Caco-2 (cell line): ENCODE measurements at regions not wholly inside any gene's neighbourhood (a gene's known extent, or its start where the extent isn't known, plus 50 kb on each side); places are given as distances from the start of the nearest gene placed in this dataset.

Source experiments
- BruUV-seq: library from RNA; stranded (reverse); fragments of 400-500 nt; replicated peaks from 2 replicates; lab custom pipeline; 2021; lab: Mats Ljungman, UMichigan
- CTCF ChIA-PET: fragments of 300-600 bp; sonication (Branson Sonifier 250); formaldehyde crosslinking; loops from one replicate; lab custom pipeline; 2022; ENCODE audit warnings: antibody characterized with exemption; lab: Charles Lee
- POLR2A ChIA-PET: fragments of 300-600 bp; sonication (Branson Sonifier 250); formaldehyde crosslinking; loops from one replicate; lab custom pipeline; 2022; ENCODE audit warnings: antibody characterized with exemption; lab: Charles Lee
- DNase-seq, 2 experiments: peaks; one replicate each; pipeline versions ENCODE4 v3.0.0 to v3.0.0-alpha.2; 2020 to 2022
- H3K27me3 ChIP-seq: replicated peaks from 2 replicates; pipeline ENCODE4 v1.6.0; 2011; ENCODE audit warnings: low read length; ENCODE audit not compliant: control insufficient read depth, insufficient read depth
- H3K36me3 ChIP-seq: 2 replicates; pipeline ENCODE4 v1.5.1; 2011; ENCODE audit warnings: low read length; ENCODE audit not compliant: control insufficient read depth, insufficient read depth
- H3K4me1 ChIP-seq: fragments of 250-450 bp; sonication (Bioruptor Pico); 2 replicates; pipeline ENCODE4 v1.5.1; 2020; ENCODE audit warnings: mild to moderate bottlenecking
- H3K4me3 ChIP-seq: 2 replicates; pipeline ENCODE4 v1.5.1; 2011; ENCODE audit warnings: low read depth, mild to moderate bottlenecking, control low read depth, low read length
- H3K9me3 ChIP-seq: fragments of 250-450 bp; sonication (Bioruptor Pico); 2 replicates; pipeline ENCODE4 v1.5.1; 2020; ENCODE audit warnings: mild to moderate bottlenecking, moderate library complexity
- H3K27ac Mint-ChIP-seq: one replicate; pipeline ENCODE4 v1.8.0; 2022; ENCODE audit warnings: mixed read lengths; ENCODE audit not compliant: unreplicated experiment
- H3K27me3 Mint-ChIP-seq: one replicate; pipeline ENCODE4 v1.8.0; 2022; ENCODE audit warnings: mixed read lengths; ENCODE audit not compliant: insufficient read depth, unreplicated experiment
- H3K36me3 Mint-ChIP-seq: one replicate; pipeline ENCODE4 v1.8.0; 2022; ENCODE audit warnings: mild to moderate bottlenecking, mixed read lengths; ENCODE audit not compliant: insufficient read depth, unreplicated experiment
- H3K4me1 Mint-ChIP-seq: one replicate; pipeline ENCODE4 v1.8.0; 2022; ENCODE audit warnings: low read depth, mixed read lengths; ENCODE audit not compliant: unreplicated experiment
- H3K4me3 Mint-ChIP-seq: one replicate; pipeline ENCODE4 v1.8.0; 2022; ENCODE audit warnings: mild to moderate bottlenecking, moderate library complexity, mixed read lengths; ENCODE audit not compliant: unreplicated experiment
- H3K9me3 Mint-ChIP-seq: one replicate; pipeline ENCODE4 v1.8.0; 2022; ENCODE audit warnings: mixed read lengths; ENCODE audit not compliant: unreplicated experiment
- intact Hi-C: fragments of 100-400 bp; cut with micrococcal nuclease; formaldehyde crosslinking; loops from one replicate; pipeline ENCODE4 v1.10.0; 2022; ENCODE audit not compliant: unreplicated experiment
- TF ChIP-seq, protein P1 (sequence below), 2 experiments: fragments of 200-600 bp in 1 of 2; IDR thresholded peaks; 1 replicate in 1 of 2; 2 replicates in 1 of 2; pipeline versions ENCODE4 v1.5.1 to v1.8.0; 2011 to 2022; ENCODE audit warnings: antibody characterized with exemption in 1 of 2, control low read depth in 1 of 2, inconsistent platforms in 1 of 2, low read depth in 1 of 2, low read length in 1 of 2, mild to moderate bottlenecking in 1 of 2, moderate library complexity in 1 of 2; ENCODE audit not compliant: insufficient read depth in 1 of 2, severe bottlenecking in 1 of 2, unreplicated experiment in 1 of 2

DNA sequence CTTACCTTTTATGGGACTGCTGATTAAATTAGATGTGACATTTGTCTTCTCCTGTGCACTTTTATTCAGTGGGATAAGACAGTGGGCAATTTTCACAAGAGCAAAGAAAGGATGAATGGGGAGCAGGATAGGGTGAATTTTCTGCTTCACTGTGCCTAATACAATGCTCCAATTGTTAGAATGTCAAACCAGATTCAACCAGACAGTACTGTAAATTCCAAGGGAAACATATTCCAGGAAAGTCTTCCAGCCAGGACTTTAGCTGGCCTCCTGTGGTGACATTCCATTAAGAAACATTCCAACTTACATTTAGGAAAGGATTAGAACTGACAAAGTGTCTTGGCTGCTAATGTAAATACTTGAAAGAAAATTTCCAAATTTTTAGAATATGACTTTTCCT lies 100.1 kb upstream of the PROK2 start:
- peaks cover 25% of the 10 kb centered on the region for H3K27me3 Mint-ChIP-seq

DNA sequence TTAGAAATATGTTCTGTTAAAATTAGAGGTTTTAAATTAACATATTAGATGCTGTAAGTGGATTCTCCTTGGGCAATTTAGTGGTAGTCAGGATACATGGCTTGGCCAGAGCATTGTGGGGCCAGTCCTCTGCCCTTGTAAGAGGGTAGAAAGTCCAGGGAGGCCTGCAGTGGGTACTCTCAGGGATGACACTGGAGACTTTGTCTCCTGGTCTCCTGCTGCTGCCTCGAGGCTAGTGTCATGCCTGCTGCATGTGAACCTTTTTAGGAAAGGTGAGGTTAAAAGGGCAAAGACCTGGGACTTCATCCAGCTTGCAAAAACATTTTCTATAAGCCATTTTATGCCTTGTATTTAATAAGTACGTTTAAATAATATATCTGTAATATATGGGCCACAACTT lies 96.8 kb upstream of the PROK2 start:
- POLR2A ChIA-PET, result no interaction called here
- CTCF ChIA-PET, result interaction anchor here (0.7 kb wide), 1 partner anchor 856 kb away, joined by 3 read pairs; no protein-coding TSS in a partner anchor
- Mint-ChIP-seq H3K27me3 (peaks cover 14% of the 10 kb centered on the region), H3K36me3 (no peaks in the 10 kb centered on the region), H3K4me1 (no peaks in the 10 kb centered on the region), H3K9me3 (no peaks in the 10 kb centered on the region), H3K27ac (no peak overlapping the region), H3K4me3 (no peak overlapping the region)
- intact Hi-C loops, result no loop called here
- H3K4me3 ChIP-seq, result no peak overlapping the region
- no peaks in the 10 kb centered on the region for H3K9me3 ChIP-seq
- DNase-seq, result no peak
- TF ChIP-seq, protein P1, sequence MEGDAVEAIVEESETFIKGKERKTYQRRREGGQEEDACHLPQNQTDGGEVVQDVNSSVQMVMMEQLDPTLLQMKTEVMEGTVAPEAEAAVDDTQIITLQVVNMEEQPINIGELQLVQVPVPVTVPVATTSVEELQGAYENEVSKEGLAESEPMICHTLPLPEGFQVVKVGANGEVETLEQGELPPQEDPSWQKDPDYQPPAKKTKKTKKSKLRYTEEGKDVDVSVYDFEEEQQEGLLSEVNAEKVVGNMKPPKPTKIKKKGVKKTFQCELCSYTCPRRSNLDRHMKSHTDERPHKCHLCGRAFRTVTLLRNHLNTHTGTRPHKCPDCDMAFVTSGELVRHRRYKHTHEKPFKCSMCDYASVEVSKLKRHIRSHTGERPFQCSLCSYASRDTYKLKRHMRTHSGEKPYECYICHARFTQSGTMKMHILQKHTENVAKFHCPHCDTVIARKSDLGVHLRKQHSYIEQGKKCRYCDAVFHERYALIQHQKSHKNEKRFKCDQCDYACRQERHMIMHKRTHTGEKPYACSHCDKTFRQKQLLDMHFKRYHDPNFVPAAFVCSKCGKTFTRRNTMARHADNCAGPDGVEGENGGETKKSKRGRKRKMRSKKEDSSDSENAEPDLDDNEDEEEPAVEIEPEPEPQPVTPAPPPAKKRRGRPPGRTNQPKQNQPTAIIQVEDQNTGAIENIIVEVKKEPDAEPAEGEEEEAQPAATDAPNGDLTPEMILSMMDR (IDR thresholded peaks at IDR 0.05; ENCODE audit: insufficient read depth in 1 of 2, low read depth in 1 of 2, low read length in 1 of 2, severe bottlenecking in 1 of 2, unreplicated experiment in 1 of 2), result no peak
- no peaks in the 10 kb centered on the region for H3K27me3 ChIP-seq
- H3K36me3 ChIP-seq, result no peaks in the 10 kb centered on the region
- BruUV-seq, result no TSS peak
- H3K4me1 ChIP-seq, result no peaks in the 10 kb centered on the region

More for the DNA sequence above, 100.1 kb upstream of the PROK2 start:
- TF ChIP-seq, protein P1 (IDR thresholded peaks at IDR 0.05; ENCODE audit: insufficient read depth in 1 of 2, low read depth in 1 of 2, low read length in 1 of 2, severe bottlenecking in 1 of 2, unreplicated experiment in 1 of 2), result no peak
- no peak for DNase-seq
- H3K4me1 Mint-ChIP-seq, result no peaks in the 10 kb centered on the region
- H3K27ac Mint-ChIP-seq, result no peak overlapping the region
- POLR2A ChIA-PET, result no interaction called here
- H3K36me3 Mint-ChIP-seq, result peaks cover 6% of the 10 kb centered on the region
- Histone ChIP-seq H3K27me3 (no peaks in the 10 kb centered on the region), H3K9me3 (no peaks in the 10 kb centered on the region), H3K4me3 (no peak overlapping the region), H3K36me3 (no peaks in the 10 kb centered on the region), H3K4me1 (no peaks in the 10 kb centered on the region)
- intact Hi-C loops, result no loop called here
- CTCF ChIA-PET, result no interaction called here
- no peak overlapping the region for H3K4me3 Mint-ChIP-seq
- H3K9me3 Mint-ChIP-seq, result peaks cover 9% of the 10 kb centered on the region
- no TSS peak for BruUV-seq

DNA sequence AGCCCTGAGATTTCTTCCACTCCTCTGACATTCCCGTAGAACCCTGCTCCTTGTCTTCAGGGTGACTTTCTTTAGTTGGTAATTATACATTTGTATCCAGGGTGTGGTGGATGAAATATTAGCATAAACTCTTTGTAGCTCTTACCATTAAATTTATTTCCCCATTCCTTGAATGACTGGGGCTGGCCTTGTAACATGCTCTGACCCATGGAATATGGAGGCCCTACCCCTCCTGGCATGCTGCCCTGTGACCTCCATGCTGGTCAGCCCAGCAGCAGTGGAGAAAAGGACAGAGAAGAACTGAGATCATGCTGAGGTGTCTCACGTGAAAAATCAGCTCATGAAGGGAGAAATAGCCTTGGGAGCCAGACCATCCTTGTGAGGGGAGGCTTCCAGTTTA lies 96.1 kb upstream of the PROK2 start:
- CTCF ChIA-PET, result interaction anchor here (0.5 kb wide), 1 partner anchor 9 kb away, joined by 5 read pairs; no protein-coding TSS in a partner anchor

More for the DNA sequence above, 96.1 kb upstream of the PROK2 start:
- no peaks in the 10 kb centered on the region for H3K27me3 ChIP-seq
- H3K27me3 Mint-ChIP-seq, result peaks cover 9% of the 10 kb centered on the region
- H3K4me3 Mint-ChIP-seq, result no peak overlapping the region
- TF ChIP-seq, protein P1 (IDR thresholded peaks at IDR 0.05; ENCODE audit: insufficient read depth in 1 of 2, low read depth in 1 of 2, low read length in 1 of 2, severe bottlenecking in 1 of 2, unreplicated experiment in 1 of 2), result no peak
- H3K27ac Mint-ChIP-seq, result no peak overlapping the region
- no peaks in the 10 kb centered on the region for H3K4me1 ChIP-seq
- no peak overlapping the region for H3K4me3 ChIP-seq
- DNase-seq, result no peak
- no peaks in the 10 kb centered on the region for H3K9me3 Mint-ChIP-seq
- intact Hi-C loops, result no loop called here
- no peaks in the 10 kb centered on the region for H3K36me3 Mint-ChIP-seq
- POLR2A ChIA-PET, result no interaction called here
- no peaks in the 10 kb centered on the region for H3K4me1 Mint-ChIP-seq
- no TSS peak for BruUV-seq
- H3K9me3 ChIP-seq, result no peaks in the 10 kb centered on the region
- no peaks in the 10 kb centered on the region for H3K36me3 ChIP-seq
